MM.1S (cell line): ENCODE measurements at regions not wholly inside any gene's neighbourhood (a gene's known extent, or its start where the extent isn't known, plus 50 kb on each side); places are given as distances from the start of the nearest gene placed in this dataset.

Source experiments
- CTCF ChIP-seq: fragments of 300-600 bp; sonication (generic); IDR thresholded peaks from 2 replicates; pipeline ENCODE4 v1.5.1; 2016; ENCODE audit warnings: antibody characterized with exemption, low read length, mixed read lengths
- EZH2 ChIP-seq: fragments of 300-600 bp; sonication (generic); optimal IDR thresholded peaks from 2 replicates; pipeline ENCODE3; 2017; ENCODE audit warnings: low read depth, mild to moderate bottlenecking, antibody characterized with exemption, low read length, mixed read lengths

- TF ChIP-seq CTCF (no peak), EZH2 (no peak)
Measured at GRCh38 chr16:25443994-25444393, 186.3 kb upstream of the ZKSCAN2 start.
